ENCODE measurements at regions not wholly inside any gene's neighbourhood (a gene's known extent, or its start where the extent isn't known, plus 50 kb on each side); places are given as distances from the start of the nearest gene placed in this dataset.
"Not testable (repeated sequence)": the region's sequence is repeated elsewhere in the genome, so short reads cannot be mapped to it uniquely, and the experiment has no call there.

DNA sequence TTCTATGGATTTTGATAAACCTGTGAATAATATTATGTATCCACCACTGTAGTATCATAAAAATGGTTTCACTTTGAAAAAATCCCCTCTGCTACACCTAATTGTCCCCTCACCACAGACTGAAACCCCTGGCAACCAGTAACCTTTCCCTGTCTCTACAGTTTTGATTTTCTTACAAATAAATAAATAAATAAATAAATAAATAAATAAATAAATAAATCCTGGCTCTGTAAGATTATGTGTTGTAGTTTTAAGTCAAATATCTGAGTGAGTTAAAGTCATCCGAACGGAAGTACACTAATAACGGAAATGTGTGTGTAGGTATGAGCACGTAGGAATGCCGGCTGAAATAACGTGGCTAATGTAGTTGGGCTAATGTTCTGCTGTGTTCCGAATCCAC, 641.5 kb downstream of the GABRG1 start:
- no peak for DNase-seq (ENCODE audit: low read depth, low spot score)

DNA sequence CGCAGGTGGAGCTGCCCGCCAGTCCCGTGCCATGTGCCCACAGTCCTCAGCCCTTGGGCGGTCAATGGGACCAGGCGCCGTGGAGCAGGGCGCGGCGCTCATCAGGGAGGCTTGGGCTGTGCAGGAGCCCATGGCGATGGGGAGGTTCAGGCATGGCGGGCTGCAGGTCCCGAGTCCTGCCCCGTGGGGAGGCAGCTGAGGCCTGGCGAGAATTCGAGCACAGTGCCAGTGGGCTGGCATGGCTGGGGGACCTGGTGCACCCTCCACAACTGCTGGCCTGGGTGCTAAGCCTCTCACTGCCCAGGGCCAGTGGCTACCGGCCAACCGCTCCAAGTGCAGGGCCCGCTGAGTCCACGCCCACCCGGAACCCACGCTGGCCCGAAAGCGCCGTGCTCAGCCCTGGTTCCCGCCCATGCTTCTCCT, 646.5 kb downstream of the GABRG1 start:
- no peak for DNase-seq (ENCODE audit: low read depth, low spot score)

DNA sequence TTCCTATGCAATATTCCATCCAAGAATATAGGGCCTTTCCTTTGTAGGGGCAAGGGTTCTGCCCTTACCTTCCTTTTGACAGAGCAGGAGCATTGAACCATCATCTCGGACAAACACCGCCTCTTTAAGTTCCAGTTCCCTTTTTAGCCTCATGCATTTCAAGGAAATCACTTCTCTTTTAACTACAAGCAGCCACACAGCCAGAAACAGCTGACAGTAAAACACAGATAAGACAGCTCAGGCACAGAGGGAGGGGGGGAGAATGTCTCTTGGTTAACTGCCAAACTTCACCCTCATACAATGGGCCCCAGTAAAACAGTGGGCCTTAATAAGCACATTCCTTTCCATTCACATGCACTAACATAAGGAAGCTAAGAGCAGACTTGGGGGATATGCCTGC, 648.3 kb downstream of the GABRG1 start:
- DNase-seq (ENCODE audit: low read depth, low spot score), result no peak

DNA sequence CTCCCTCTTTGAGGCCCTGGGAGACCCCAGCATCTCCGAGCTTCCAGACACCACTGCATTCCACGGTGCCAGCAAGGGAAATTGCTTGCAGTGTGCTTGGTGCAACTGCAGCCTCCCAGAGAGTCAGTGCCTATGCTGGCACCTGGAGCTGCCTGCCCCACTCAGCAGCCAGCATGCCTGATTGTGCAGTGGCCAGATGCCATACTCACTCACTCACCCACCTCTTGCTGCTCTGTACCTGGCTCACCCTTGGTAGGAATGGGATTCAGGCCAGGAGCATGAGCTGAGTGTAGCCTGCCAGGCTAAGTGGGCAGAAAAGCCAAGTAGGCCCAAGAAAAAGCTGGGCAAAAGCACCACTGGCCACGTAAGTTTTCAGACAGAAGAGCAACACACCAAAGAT, 651.4 kb downstream of the GABRG1 start:
- DNase-seq (ENCODE audit: low read depth, low spot score), result no peak

DNA sequence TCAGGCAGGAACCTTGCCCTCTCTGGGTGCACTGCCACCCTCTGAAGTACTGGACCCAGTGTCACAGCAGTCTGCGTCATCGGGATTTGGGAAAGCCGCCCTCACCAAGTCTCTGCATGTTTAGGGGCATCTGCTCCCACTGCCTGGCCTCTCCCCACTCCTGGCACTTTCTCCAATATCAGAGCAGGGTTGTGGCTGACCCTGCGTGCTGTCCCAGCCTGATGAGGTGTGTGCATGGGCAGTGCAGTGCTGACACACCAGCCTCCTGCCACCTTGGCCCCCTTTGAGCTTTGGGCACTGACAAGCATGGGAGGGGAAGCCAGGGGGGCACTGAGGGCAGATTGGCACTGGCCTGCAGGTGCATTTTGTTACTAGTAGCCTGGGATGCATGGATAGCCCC, 652.5 kb downstream of the GABRG1 start:
- no peak for DNase-seq (ENCODE audit: low read depth, low spot score)

DNA sequence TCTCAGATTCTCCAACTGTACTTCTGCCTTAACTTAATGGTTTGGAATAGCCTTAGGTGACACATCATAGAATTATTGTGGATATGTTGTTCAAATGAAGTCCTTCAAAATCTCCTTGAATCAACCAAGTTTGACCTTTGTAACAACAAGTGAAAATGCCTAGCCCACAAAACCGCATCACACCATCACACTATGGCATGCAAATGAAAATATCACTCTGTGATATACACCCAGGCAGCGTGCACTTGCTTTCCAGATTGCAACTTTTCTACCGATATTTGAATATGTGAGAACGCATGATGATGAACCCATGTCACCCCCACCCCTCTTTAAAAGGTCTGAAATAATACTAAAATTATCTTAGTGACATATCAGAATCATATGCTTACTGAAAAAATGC, 656.7 kb downstream of the GABRG1 start:
- DNase-seq (ENCODE audit: low read depth, low spot score), result no peak

DNA sequence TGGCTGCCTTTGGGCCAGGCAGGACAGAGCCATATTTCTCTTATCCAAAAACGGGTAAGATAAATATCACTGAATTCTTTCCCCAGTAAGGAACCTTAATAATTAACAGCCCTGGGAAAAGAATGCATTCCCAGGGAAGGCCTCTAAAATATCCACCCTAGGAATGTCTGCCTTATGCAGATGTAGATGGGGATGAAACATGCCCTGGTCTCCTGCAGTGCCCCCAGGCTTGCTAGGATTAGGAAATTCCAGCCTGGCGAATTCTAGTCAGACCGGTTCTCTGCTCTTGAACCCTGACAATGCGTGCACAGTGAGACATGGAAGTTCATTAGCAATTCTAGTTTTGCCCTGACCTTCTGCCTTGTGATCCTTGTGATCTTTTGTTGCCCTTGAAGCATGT, 663.7 kb downstream of the GABRG1 start:
- DNase-seq (ENCODE audit: low read depth, low spot score), result not testable (repeated sequence)

DNA sequence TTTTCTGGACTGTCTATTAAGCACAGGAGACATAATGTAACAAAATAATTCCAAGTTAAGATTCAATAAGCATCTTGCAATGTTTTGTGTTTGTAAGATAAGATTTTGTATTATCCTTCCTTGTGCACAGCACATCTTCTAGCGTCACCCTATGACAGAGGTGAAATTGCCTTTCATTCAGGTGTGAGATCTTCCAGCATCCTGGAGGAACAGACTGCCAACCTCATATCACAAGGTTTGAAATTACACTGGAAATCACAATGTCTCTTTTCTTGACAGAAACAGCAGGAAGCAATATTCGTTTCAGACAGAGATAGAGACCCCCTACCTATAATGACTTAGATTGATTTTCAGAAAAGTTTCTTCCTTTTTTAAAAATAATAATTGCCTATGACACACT, 668.6 kb downstream of the GABRG1 start:
- DNase-seq (ENCODE audit: low read depth, low spot score), result no peak

DNA sequence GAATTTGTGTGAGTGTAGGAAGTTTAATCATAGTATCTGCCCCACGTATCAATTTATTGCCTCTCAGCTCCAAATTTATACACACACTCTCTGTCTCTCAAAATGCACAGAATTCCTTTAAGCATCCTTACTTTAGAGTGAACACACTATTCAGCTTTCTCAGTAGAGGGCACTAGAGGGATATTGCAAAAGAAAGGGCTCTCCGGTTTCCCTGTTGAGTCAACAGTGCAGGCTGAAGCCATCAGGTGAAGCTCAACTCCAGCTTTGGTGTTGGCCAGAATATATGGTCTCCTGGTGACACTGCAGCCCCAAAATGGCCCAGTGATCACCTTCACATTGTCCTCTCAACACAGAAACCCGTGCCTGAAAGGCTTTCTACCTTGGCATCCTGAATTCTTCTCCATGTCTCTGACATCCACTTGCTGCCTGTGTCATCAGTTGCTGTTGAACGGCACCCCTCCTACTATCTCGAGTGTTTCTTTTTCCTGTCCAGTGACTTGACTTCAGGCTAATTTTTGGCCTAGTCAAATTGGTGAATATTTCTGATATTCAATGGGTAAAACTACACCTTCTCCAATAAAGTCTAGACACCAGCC, 670.5 kb downstream of the GABRG1 start:
- DNase-seq (ENCODE audit: low read depth, low spot score), result peak; percentile 42

DNA sequence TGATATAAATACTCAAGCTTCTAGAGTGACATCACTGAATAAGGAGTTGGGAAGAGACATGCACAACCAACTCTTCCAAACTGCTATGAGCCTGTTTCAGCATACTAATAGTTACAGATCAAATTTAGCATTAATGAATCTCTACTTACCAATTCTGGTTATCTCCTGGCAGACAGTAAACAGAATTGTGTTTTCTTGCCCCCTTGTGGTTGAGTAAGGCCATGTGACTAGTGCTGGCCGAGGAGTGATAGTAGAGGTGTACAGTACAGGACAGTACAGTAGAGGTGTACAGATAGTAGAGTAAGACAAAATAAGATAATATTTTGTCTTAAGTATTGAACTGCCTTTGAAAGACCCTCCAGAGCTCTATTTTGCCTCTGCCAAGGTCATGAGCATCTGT, 681.4 kb downstream of the GABRG1 start:
- DNase-seq (ENCODE audit: low read depth, low spot score), result peak; percentile 4

DNA sequence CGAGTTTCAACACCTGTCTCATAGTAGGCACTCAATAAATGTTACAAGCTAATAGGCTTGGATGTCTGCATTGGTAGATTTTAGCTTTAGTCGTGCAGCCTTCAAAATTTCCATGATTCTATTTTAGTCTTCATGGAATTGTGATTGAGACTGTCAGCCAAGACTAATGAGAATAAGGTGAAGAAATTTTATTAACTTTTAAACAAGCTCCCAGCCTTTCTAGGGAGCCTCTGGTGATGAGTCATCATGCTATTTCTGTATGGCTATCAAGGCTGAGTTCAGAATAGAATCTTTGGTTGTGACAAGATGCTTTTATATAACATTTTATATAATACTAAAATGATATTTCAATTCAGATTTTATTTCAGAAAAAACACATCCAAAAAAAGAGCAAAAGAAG, 685.8 kb downstream of the GABRG1 start:
- peak; percentile 6 for DNase-seq (ENCODE audit: low read depth, low spot score)

DNA sequence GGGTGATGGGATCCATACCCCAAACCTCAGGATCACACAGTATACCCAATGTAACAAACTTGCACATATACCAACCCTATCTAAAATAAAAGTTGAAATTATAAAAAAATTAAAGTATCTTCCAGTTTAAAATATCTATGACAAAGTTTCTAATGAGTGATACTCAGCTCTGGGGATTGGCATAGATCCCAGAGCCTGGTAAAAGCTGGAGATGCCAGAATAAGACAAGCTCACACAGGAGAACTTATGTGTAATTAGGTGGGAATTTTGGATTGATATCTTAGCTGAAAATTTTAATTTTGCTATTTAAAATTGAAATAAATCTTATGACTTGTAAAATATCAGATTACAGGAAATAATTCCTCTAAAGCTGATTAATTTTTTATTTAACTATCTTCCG, 686.5 kb downstream of the GABRG1 start:
- DNase-seq (ENCODE audit: low read depth, low spot score), result no peak

DNA sequence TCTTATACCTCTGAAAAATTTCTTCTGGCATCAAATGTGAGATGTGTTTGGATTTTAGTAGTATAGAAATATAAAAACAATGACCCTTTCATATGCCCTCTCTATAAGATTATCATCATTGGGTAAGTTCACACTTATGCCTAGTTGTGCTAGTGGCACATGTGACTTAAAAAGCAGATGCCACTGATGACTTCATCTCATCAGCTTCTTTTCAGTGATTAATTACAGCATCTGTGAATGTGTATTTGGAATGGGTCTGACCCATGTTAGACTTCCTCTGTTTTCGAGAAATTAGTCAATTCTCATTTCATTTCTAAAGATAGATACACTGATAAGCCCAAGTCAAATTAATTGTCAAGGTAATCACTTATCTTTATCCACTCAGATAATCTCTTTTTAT, 698.7 kb downstream of the GABRG1 start:
- no peak for DNase-seq (ENCODE audit: low read depth, low spot score)

DNA sequence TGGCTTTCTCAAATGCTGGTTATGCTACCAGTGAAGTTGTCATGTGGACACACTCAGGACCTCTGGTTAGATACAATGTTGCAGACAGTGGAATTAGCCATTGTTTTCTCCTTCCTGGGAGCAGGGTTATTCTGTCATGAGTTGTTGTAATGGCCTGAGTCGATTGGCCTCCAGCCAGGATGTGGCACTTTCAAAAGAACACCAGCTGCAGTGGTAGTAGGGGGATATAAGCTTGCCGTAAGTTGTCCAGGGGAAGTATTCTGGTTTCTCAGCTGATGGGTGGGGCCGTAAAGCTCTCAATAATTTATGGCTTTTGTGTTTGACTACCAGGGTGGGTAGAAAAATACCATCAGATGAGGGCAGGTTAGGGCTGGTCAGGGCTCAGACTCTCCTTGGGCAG, 697.5 kb upstream of the GNPDA2 start:
- DNase-seq (ENCODE audit: low read depth, low spot score), result no peak

DNA sequence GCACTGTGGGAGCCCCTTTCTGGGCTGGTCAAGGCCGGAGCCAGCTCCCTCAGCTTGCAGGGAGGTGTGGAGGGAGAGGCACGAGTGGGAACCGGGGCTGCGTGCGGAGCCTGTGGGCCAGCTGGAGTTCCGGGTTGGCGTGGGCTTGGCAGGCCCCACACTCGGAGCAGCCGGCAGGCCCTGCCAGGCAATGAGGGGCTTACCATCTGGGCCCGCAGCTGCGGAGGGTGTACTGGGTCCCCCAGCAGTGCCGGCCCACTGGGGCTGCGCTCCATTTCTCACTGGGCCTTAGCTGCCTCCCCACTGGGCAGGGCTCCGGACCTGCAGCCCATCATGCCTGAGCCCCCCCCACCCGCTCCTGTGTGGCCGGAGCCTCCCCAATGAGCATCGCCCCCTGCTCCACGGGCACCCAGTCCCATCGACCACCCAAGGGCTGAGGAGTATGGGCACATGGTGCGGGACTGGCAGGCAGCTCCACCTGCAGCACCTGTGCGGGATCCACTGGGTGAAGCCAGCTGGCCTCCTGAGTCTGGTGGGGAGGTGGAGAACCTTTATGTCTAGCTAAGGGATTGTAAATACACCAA, 693.8 kb upstream of the GNPDA2 start:
- not testable (repeated sequence) for DNase-seq (ENCODE audit: low read depth, low spot score)

DNA sequence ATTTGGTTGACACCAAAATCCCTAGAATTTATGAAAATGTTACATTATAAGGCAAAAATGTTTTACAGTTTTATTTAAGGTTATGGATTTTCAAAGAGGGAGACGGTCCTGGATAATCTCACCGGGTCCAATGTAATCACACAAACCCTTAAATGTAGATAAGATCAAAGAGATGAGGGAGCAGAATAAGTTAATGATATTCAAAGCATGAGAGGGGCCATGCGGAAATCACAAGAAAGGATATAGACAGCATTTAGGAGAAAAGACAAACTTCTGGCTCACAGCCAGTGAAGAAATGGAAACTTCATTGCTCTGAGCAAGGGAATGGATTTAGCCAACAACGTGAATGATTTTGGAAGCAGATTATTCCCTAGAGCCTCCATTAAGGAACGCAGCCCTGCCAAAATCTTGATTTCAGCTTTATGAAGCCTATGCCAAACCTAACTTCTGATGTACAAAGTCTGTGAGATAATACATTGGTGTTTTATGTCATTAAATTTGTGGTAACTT, 684.4 kb upstream of the GNPDA2 start:
- DNase-seq (ENCODE audit: low read depth, low spot score), result no peak

DNA sequence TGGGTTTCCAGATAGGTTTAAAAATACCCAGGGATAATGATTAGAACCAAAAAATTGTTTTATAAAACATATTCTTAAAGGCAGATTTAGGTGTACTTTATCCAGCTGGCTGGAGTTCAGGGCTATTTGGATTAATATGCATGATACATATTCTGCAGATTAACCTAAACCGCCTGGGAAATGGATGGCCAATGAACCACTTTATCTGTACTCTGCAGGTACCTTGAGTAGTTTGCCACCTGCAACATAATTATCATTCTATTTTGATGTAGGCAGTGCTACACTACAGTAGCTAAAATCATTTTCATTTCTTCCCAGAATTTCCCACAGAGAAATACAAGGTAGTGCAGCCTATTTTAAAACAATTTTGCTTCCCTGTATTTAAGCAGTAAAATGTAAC, 683.2 kb upstream of the GNPDA2 start:
- DNase-seq (ENCODE audit: low read depth, low spot score), result no peak

DNA sequence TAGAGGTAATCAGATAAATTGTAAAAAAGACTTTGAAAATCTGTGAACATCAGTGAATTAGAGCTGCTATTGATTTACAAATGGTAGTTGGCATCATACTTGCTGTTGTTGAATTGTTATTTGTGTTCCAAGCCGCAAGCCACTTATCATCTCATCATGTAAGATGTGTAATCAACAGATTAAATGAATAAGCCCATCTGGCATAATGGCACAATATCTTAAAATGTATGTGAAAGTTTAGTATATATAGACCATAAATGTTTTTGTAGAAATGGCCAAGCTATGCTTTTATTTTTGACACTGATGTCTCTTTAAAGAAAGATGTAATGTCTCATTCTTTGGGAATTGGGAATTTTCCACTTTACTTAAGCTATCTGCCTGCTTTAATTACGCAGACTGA, 682.6 kb upstream of the GNPDA2 start:
- DNase-seq (ENCODE audit: low read depth, low spot score), result no peak

DNA sequence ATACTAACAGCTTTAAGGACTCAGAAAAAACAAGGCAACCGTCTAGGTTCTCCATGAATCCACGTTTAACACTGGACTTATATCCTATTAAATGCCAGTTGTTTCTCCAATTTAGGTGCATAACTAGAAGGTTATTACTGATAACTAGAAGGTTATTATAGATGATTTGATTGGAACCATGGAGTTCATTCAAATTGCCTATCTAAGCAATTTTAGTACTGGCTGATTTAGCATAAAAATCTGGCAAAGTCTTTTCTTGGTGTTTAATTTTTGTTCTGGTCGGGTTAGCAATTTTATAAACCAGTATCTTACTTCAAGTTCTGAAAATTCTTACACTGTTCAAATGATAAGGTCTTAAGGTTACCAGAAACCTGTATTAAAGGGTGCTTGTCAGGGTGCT, 672.8 kb upstream of the GNPDA2 start:
- DNase-seq (ENCODE audit: low read depth, low spot score), result no peak

DNA sequence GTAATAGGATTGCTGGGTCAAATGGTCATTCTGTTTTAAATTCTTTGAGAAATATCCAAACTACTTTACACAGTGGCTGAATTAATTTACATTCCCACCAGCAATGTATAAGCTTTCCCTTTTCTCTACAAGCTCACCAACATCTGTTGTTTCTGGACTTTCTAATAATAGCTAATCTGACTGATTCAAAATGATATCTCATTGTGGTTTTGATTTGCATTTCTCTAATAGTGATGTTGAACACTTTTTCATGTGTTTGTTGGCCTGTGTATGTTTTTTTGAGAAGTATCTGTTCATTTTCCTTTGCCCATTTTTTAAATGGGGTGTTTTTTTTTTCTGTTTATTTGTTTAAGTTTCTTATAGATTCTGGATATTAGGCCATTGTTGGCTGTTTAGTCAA, 659.0 kb upstream of the GNPDA2 start:
- no peak for DNase-seq (ENCODE audit: low read depth, low spot score)

DNA sequence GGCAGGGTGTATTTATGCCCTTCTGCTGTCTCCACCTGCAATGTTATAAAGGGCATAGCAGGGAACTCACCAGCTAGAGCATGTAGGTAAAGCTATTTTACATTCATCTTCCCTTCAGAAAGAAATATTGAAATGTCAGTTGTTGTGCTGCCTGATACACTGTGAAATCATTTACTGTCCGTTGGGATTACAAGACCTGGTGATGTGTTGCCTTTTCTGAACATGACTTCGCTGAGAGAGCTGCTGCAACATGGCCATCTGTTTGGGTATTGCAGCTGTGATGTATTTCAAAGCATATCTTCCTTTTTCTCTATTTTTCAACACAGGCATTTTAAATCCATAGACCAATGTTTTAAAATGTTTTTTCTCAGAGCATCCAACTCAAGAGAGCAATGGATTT, 644.1 kb upstream of the GNPDA2 start:
- no peak for DNase-seq (ENCODE audit: low read depth, low spot score)

DNA sequence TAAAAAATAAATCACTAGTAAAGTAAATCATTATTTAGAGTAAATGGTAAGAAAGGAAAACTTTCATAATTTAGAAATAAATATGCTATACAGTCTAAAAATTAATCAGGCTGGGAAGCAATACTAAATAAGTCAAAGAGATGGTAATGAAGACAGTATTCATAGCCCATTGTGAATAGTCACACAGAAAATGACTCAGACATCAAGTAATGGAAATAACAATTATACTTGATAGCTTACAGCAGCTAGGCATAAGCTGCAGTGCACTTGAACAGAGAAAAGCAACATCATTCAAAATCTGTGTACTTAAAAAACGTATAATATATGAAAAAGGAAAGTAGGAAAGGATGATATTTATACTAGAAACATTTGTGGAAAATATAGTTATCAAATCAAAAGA, 642.5 kb upstream of the GNPDA2 start:
- no peak for DNase-seq (ENCODE audit: low read depth, low spot score)

DNA sequence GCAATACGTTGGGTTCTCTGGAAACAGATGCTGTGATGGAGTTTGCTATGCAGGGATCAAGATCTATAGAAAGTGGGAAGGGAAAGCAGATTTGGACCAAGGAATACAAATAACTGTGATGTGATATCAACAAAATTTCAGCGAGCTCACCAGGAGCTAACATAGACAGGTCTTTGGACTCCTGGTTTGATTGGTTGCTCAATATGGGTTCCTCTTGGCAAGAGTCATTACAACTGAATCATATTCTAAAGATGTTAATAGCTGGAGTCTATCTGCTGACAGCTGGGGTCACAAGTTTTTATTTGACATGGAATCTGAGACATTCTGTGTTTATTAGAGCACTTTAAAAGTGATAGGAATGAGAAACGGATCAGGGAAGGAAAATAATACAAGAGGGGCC, 637.6 kb upstream of the GNPDA2 start:
- DNase-seq (ENCODE audit: low read depth, low spot score), result no peak

All from astrocyte of the hippocampus (primary cell).